GM20431 (cell line): ENCODE measurements at regions not wholly inside any gene's neighbourhood (a gene's known extent, or its start where the extent isn't known, plus 50 kb on each side); places are given as distances from the start of the nearest gene placed in this dataset.

Experiments
- in situ Hi-C: fragments of 300-500 bp; cut with MseI, MboI; formaldehyde crosslinking; loops from one replicate; pipeline ENCODE4 v1.15.0; 2020; ENCODE audit warnings: low sequenced_read_pairs; ENCODE audit not compliant: unreplicated experiment

- in situ Hi-C loops, result no loop called here
These were observed 57.6 kb upstream of the LHX1 start for GRCh38 chr17:36879624-36880131.

- in situ Hi-C loops, result no loop called here
These were observed 56.9 kb upstream of the LHX1 start for GRCh38 chr17:36880268-36880905.

GRCh38 chr17:36881323-36881722 is 56.0 kb upstream of the LHX1 start:
- in situ Hi-C loops, result no loop called here

- in situ Hi-C loops, result no loop called here
These were observed 52.7 kb upstream of the LHX1 start for GRCh38 chr17:36884495-36885152.

DNA sequence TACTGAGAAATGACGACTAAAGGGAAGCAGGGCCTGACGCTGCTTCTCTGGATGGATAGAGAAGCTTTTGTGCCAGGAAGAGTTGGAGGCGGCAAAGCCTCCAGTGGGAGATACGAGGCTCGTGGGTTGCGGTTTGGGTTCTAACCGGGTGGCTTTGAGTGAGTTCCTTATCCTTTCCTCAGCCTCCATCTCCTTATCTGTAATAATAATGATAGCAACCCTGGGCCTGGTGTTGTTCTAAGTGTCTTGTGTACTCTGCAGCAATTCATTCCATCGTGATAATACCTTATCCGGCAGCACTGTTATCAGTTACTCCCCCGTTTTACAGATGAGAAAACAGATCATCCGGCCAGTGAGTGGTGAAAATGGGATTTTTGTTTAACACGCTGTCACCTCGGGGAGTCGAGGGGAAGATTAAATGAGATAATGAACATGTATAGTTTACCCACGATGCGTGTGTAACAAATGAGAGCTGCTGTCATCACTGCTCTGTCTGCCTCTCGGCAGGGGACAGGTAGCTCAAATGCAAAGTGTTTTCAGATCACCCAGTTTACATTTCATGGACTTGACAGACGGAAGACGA is 52.0 kb upstream of the LHX1 start:
- in situ Hi-C loops, result no loop called here

- in situ Hi-C loops, result no loop called here
These were observed 51.4 kb upstream of the LHX1 start for GRCh38 chr17:36885771-36886377.
